ENCODE measurements at regions not wholly inside any gene's neighbourhood (a gene's known extent, or its start where the extent isn't known, plus 50 kb on each side); places are given as distances from the start of the nearest gene placed in this dataset.
"Not testable (repeated sequence)": the region's sequence is repeated elsewhere in the genome, so short reads cannot be mapped to it uniquely, and the experiment has no call there.

GRCh38 chrX:96591421-96591820, 93.2 kb upstream of the DIAPH2 start:
- H3K27me3 Mint-ChIP-seq = no peaks in the 10 kb centered on the region
- no peak for TF ChIP-seq CTCF (IDR thresholded peaks at IDR 0.05; ENCODE audit: unreplicated experiment)
- DNase-seq (ENCODE audit: low spot score, unreplicated experiment) = no peak
- H3K27ac Mint-ChIP-seq = no peak overlapping the region
- H3K4me3 Mint-ChIP-seq (ENCODE audit: low read depth) = no peak overlapping the region
- peaks cover 11% of the 10 kb centered on the region for H3K9me3 Mint-ChIP-seq (ENCODE audit: low read depth)
- no peaks in the 10 kb centered on the region for H3K4me1 Mint-ChIP-seq (ENCODE audit: low read depth)
- no peaks in the 10 kb centered on the region for H3K36me3 Mint-ChIP-seq (ENCODE audit: insufficient read depth)

- H3K4me3 Mint-ChIP-seq (ENCODE audit: low read depth); DNase-seq (ENCODE audit: low spot score, unreplicated experiment); H3K27me3 Mint-ChIP-seq; H3K36me3 Mint-ChIP-seq (ENCODE audit: insufficient read depth); H3K4me1 Mint-ChIP-seq (ENCODE audit: low read depth); H3K27ac Mint-ChIP-seq: not testable (repeated sequence)
- peaks cover 10% of the 10 kb centered on the region for H3K9me3 Mint-ChIP-seq (ENCODE audit: low read depth)
These were observed 86.8 kb upstream of the DIAPH2 start for GRCh38 chrX:96597847-96598246.

- Mint-ChIP-seq H3K27me3 (no peaks in the 10 kb centered on the region), H3K4me3 (ENCODE audit: low read depth) (no peak overlapping the region), H3K9me3 (ENCODE audit: low read depth) (no peaks in the 10 kb centered on the region), H3K4me1 (ENCODE audit: low read depth) (peaks cover 1% of the 10 kb centered on the region), H3K36me3 (ENCODE audit: insufficient read depth) (no peaks in the 10 kb centered on the region), H3K27ac (no peak overlapping the region)
- DNase-seq (ENCODE audit: low spot score, unreplicated experiment) = no peak
- TF ChIP-seq CTCF (IDR thresholded peaks at IDR 0.05; ENCODE audit: unreplicated experiment) = no peak
These were observed 72.9 kb upstream of the DIAPH2 start for GRCh38 chrX:96611619-96612362.

- no peaks in the 10 kb centered on the region for H3K36me3 Mint-ChIP-seq (ENCODE audit: insufficient read depth)
- no peak for TF ChIP-seq CTCF (IDR thresholded peaks at IDR 0.05; ENCODE audit: unreplicated experiment)
- peaks cover 4% of the 10 kb centered on the region for H3K9me3 Mint-ChIP-seq (ENCODE audit: low read depth)
- H3K27me3 Mint-ChIP-seq = no peaks in the 10 kb centered on the region
- no peak overlapping the region for H3K27ac Mint-ChIP-seq
- peaks cover 8% of the 10 kb centered on the region for H3K4me1 Mint-ChIP-seq (ENCODE audit: low read depth)
- DNase-seq (ENCODE audit: low spot score, unreplicated experiment) = no peak
- H3K4me3 Mint-ChIP-seq (ENCODE audit: low read depth) = no peak overlapping the region
These were observed 69.2 kb upstream of the DIAPH2 start for GRCh38 chrX:96615448-96615847.

- peaks cover 8% of the 10 kb centered on the region for H3K4me1 Mint-ChIP-seq (ENCODE audit: low read depth)
- no peak overlapping the region for H3K27ac Mint-ChIP-seq
- H3K4me3 Mint-ChIP-seq (ENCODE audit: low read depth) = no peak overlapping the region
These were observed 65.1 kb upstream of the DIAPH2 start for GRCh38 chrX:96619588-96619987.

More at GRCh38 chrX:96619588-96619987, 65.1 kb upstream of the DIAPH2 start:
- Mint-ChIP-seq H3K27me3 (no peaks in the 10 kb centered on the region), H3K36me3 (ENCODE audit: insufficient read depth) (no peaks in the 10 kb centered on the region), H3K9me3 (ENCODE audit: low read depth) (peaks cover 4% of the 10 kb centered on the region)
- TF ChIP-seq CTCF (IDR thresholded peaks at IDR 0.05; ENCODE audit: unreplicated experiment) = no peak
- DNase-seq (ENCODE audit: low spot score, unreplicated experiment) = no peak

All from progenitor cell of endocrine pancreas (in vitro differentiated cells).